HepG2 (cell line): ENCODE measurements at regions not wholly inside any gene's neighbourhood (a gene's known extent, or its start where the extent isn't known, plus 50 kb on each side); places are given as distances from the start of the nearest gene placed in this dataset.

ENCODE experiments used
- ATAC-seq: fragments of 200-7000 bp; cut with Tn5 transposase; 3 replicates; pipeline ENCODE4 v1.9.1; 2020; ENCODE audit warnings: mild to moderate bottlenecking, moderate library complexity
- BruUV-seq: library from RNA; stranded (reverse); fragments of 400-500 nt; replicated peaks from 2 replicates; lab custom pipeline; 2021; lab: Mats Ljungman, UMichigan
- CTCF ChIA-PET: fragments of 300-600 bp; formaldehyde crosslinking; extraction: SDS; loops from one replicate; lab custom pipeline; 2021; ENCODE audit warnings: low total read pairs, inconsistent platforms, low intra/inter-chr PET ratio; lab: Yijun Ruan, JAX
- POLR2A ChIA-PET: fragments of 350-600 bp; sonication (Branson Sonifier 250); formaldehyde crosslinking; loops from one replicate; lab custom pipeline; 2020; ENCODE audit warnings: antibody characterized with exemption, inconsistent platforms; lab: Yijun Ruan, JAX
- DNase-seq: peaks from one replicate; pipeline ENCODE4 v3.0.0-alpha.2; 2015; ENCODE audit warnings: low spot score
- FAIRE-seq: peaks from 3 replicates; lab custom pipeline; 2011; peaks lifted over from hg19 to GRCh38; lab: Jason Lieb, UNC
- H2AFZ ChIP-seq: one replicate; pipeline ENCODE4 v1.6.1; 2011; ENCODE audit warnings: low read length, inconsistent platforms
- H3K27ac ChIP-seq: fragments of 300-600 bp; 3 replicates; pipeline ENCODE4 v1.8.0; 2011; ENCODE audit warnings: mixed run types, mild to moderate bottlenecking, mixed read lengths, low read length, inconsistent platforms; ENCODE audit not compliant: insufficient read depth; ENCODE audit errors: extremely low read length
- H3K27me3 ChIP-seq, 2 experiments: fragments of 200-600 bp in 1 of 2; 2 replicates in 1 of 2; 3 replicates in 1 of 2; pipeline versions ENCODE4 v1.6.0 to v1.8.0; 2011; ENCODE audit warnings: low read length in 2 of 2, mild to moderate bottlenecking in 2 of 2, moderate library complexity in 2 of 2, inconsistent platforms in 1 of 2; ENCODE audit not compliant: insufficient read depth in 2 of 2, control insufficient read depth in 1 of 2
- H3K36me3 ChIP-seq, 2 experiments: fragments of 200-600 bp in 1 of 2; replicated peaks in 1 of 2; 2 replicates in 1 of 2; 3 replicates in 1 of 2; pipeline versions ENCODE4 v1.5.1 to v1.8.0; 2011; ENCODE audit warnings: low read length in 2 of 2, inconsistent platforms in 1 of 2; ENCODE audit not compliant: insufficient read depth in 2 of 2, control insufficient read depth in 1 of 2
- H3K4me1 ChIP-seq: 2 replicates; pipeline ENCODE4 v1.5.1; 2012; ENCODE audit warnings: low read length, inconsistent platforms; ENCODE audit not compliant: insufficient read depth
- H3K4me2 ChIP-seq: 2 replicates; pipeline ENCODE4 v1.6.0; 2011; ENCODE audit warnings: low read depth, low read length, inconsistent platforms
- H3K4me3 ChIP-seq, 3 experiments: fragments of 200-600 bp in 1 of 3; sonication (generic), shearing (Covaris generic) in 1 of 3; replicated peaks in 1 of 3; 2 replicates each; pipeline ENCODE4 v1.5.1; 2011 to 2016; ENCODE audit warnings: low read length in 3 of 3, inconsistent platforms in 2 of 3, low read depth in 2 of 3, mild to moderate bottlenecking in 2 of 3, control low read depth in 1 of 3, mixed read lengths in 1 of 3; ENCODE audit not compliant: insufficient read depth in 1 of 3
- H3K79me2 ChIP-seq: one replicate; pipeline ENCODE4 v1.6.1; 2011; ENCODE audit warnings: low read length, inconsistent platforms; ENCODE audit not compliant: insufficient read depth
- H3K9ac ChIP-seq: 2 replicates; pipeline ENCODE4 v1.6.0; 2011; ENCODE audit warnings: mild to moderate bottlenecking, low read depth, low read length, inconsistent platforms; ENCODE audit not compliant: insufficient read depth
- H3K9me3 ChIP-seq: 2 replicates; pipeline ENCODE4 v1.5.1; 2012; ENCODE audit warnings: mild to moderate bottlenecking, low read length
- H4K20me1 ChIP-seq: 2 replicates; pipeline ENCODE4 v1.6.0; 2011; ENCODE audit warnings: inconsistent platforms, mild to moderate bottlenecking, low read length, moderate library complexity; ENCODE audit not compliant: insufficient read depth
- AHDC1 ChIP-seq: sonication (generic); formaldehyde crosslinking; IDR thresholded peaks from 2 replicates; pipeline ENCODE4 v1.5.1; 2020; ENCODE audit warnings: mild to moderate bottlenecking, missing genetic modification reagents, borderline replicate concordance
- BRF2 ChIP-seq: sonication (generic); formaldehyde crosslinking; IDR thresholded peaks from 2 replicates; pipeline ENCODE4 v1.8.1; 2022; ENCODE audit warnings: mild to moderate bottlenecking, missing genetic modification reagents
- CSRNP2 ChIP-seq: sonication (generic); formaldehyde crosslinking; conservative IDR thresholded peaks from 2 replicates; pipeline ENCODE4 v1.8.0; 2022; ENCODE audit warnings: low read depth, missing genetic modification reagents
- ERF ChIP-seq: IDR thresholded peaks from 2 replicates; pipeline ENCODE4 v1.6.1; 2018; ENCODE audit warnings: missing biosample characterization, missing genetic modification reagents
- MTA3 ChIP-seq: sonication (generic); formaldehyde crosslinking; IDR thresholded peaks from 2 replicates; pipeline ENCODE4 v1.4.0; 2020; ENCODE audit warnings: missing genetic modification reagents
- PBX2 ChIP-seq: IDR thresholded peaks from 2 replicates; pipeline ENCODE4 v1.6.1; 2016; ENCODE audit warnings: control low read depth
- SOX5 ChIP-seq: IDR thresholded peaks from 2 replicates; pipeline ENCODE4 v1.6.1; 2016; ENCODE audit warnings: borderline replicate concordance
- STAG1 ChIP-seq: sonication (generic); formaldehyde crosslinking; IDR thresholded peaks from 2 replicates; pipeline ENCODE4 v1.4.0; 2020; ENCODE audit warnings: missing genetic modification reagents
- TSC22D2 ChIP-seq: sonication (generic); formaldehyde crosslinking; IDR thresholded peaks from 2 replicates; pipeline ENCODE4 v1.5.1; 2020; ENCODE audit warnings: missing genetic modification reagents, mild to moderate bottlenecking, borderline replicate concordance
- WGBS: methylation state at CpG from one replicate; pipeline ENCODE4 v1.1.6; 2017; ENCODE audit warnings: low lambda C conversion rate; 5-methylcytosine and 5-hydroxymethylcytosine counted together
- in situ Hi-C: cut with HindIII; loops from 2 replicates; pipeline ENCODE4 v1.10.0; 2017; ENCODE audit warnings: low pct_unique_long_range_greater_than_20kb; ENCODE audit not compliant: extremely low pct_ligation_motif_present
- intact Hi-C: fragments of 100-400 bp; cut with micrococcal nuclease; formaldehyde crosslinking; loops from one replicate; pipeline ENCODE4 v1.10.0; 2022; ENCODE audit not compliant: unreplicated experiment

GRCh38 chr3:113132571-113132996 lies 78.8 kb upstream of the BOC start:
- FAIRE-seq (no peak), DNase-seq (peak; percentile 1), ATAC-seq (no peak)
- no TSS peak for BruUV-seq
- ChIA-PET POLR2A (no interaction called here), CTCF (no interaction called here)
- no peaks in the 10 kb centered on the region for H3K79me2 ChIP-seq
- H3K9ac ChIP-seq, result no peak overlapping the region
- TF ChIP-seq BRF2, result no peak
- TF ChIP-seq STAG1, result peak; percentile 46
- no peak overlapping the region for H3K4me3 ChIP-seq
- peaks cover 0 to 3% of the 10 kb centered on the region in 2 experiments; a peak in 1 of 5 replicates for H3K27me3 ChIP-seq
- intact Hi-C loops, result loop anchor here (1.0 to 10.0 kb wide), 2 partner anchors 81 to 492 kb away; no protein-coding TSS in a partner anchor
- no peak overlapping the region for H2AFZ ChIP-seq
- no peaks in the 10 kb centered on the region for H3K9me3 ChIP-seq
- no peaks in the 10 kb centered on the region for H3K36me3 ChIP-seq
- H3K4me1 ChIP-seq, result no peaks in the 10 kb centered on the region
- H3K27ac ChIP-seq, result no peak overlapping the region
- no peak overlapping the region for H3K4me2 ChIP-seq
- in situ Hi-C loops, result no loop called here
- WGBS, result 17% methylated on average over 2 of the region's 2 CpGs
- no peaks in the 10 kb centered on the region for H4K20me1 ChIP-seq

GRCh38 chr3:113133140-113133539 lies 78.2 kb upstream of the BOC start:
- Histone ChIP-seq H3K4me1 (no peaks in the 10 kb centered on the region), H3K79me2 (no peaks in the 10 kb centered on the region), H3K4me3 (no peak overlapping the region), H3K9me3 (no peaks in the 10 kb centered on the region), H2AFZ (no peak overlapping the region), H3K4me2 (no peak overlapping the region), H3K9ac (no peak overlapping the region), H3K36me3 (no peaks in the 10 kb centered on the region), H4K20me1 (no peaks in the 10 kb centered on the region), H3K27ac (no peak overlapping the region), H3K27me3 (peaks cover 0 to 1% of the 10 kb centered on the region in 2 experiments; a peak in 1 of 5 replicates)
- ATAC-seq, result no peak
- no peak for FAIRE-seq
- DNase-seq, result no peak
- in situ Hi-C loops (no loop called here), intact Hi-C loops (loop anchor here (10.0 kb wide), 1 partner anchor 492 kb away; no protein-coding TSS in a partner anchor)
- 20% methylated on average over 3 of the region's 3 CpGs for WGBS
- ChIA-PET POLR2A (no interaction called here), CTCF (no interaction called here)
- no TSS peak for BruUV-seq
- TF ChIP-seq CSRNP2 (CRISPR knock-in tag) (no peak), SOX5 (CRISPR knock-in tag) (no peak), TSC22D2 (CRISPR knock-in tag) (no peak), MTA3 (CRISPR knock-in tag) (no peak), PBX2 (CRISPR knock-in tag) (no peak), ERF (CRISPR knock-in tag) (no peak), AHDC1 (CRISPR knock-in tag) (no peak)
